H54 (cell line): ENCODE measurements at regions not wholly inside any gene's neighbourhood (a gene's known extent, or its start where the extent isn't known, plus 50 kb on each side); places are given as distances from the start of the nearest gene placed in this dataset.
"Not testable (repeated sequence)": the region's sequence is repeated elsewhere in the genome, so short reads cannot be mapped to it uniquely, and the experiment has no call there.

Experiments used
- DNase-seq: peaks from one replicate; pipeline ENCODE4 v3.0.0; 2011; ENCODE audit warnings: low spot score, mixed read lengths; ENCODE audit not compliant: insufficient read length
- FAIRE-seq: peaks from 3 replicates; lab custom pipeline; 2011; peaks lifted over from hg19 to GRCh38; lab: Jason Lieb, UNC
- POLR2A ChIP-seq: IDR thresholded peaks from 2 replicates; pipeline ENCODE4 v1.6.1; 2011; ENCODE audit warnings: low read depth, mild to moderate bottlenecking, low read length

DNA sequence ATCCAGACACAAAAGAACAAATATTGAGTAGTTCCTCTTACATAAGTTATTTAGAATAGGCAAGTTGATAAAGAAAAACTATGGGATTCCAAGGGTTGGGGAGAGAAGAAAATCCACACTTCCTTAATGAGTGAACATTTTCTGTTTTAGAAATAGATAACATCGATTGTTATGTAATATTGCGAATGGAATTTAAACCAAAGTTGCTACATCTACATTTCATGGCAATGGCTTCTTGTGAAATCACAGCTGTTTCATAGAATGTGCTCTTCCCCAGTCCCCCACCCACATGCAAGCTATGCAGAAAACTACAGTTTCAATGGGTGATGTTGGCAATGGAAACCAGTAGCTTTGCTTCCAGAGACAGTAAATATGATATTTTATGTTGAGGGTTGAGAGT lies 1639.5 kb downstream of the SI start:
- no peak for TF ChIP-seq POLR2A
- DNase-seq: no peak
- FAIRE-seq: no peak

GRCh38 chr3:163422671-163423070 lies 1655.6 kb downstream of the SI start:
- no peak for DNase-seq
- no peak for FAIRE-seq
- no peak for TF ChIP-seq POLR2A

GRCh38 chr3:163391407-163392181 lies 1686.7 kb downstream of the SI start:
- no peak for TF ChIP-seq POLR2A
- FAIRE-seq (no peak), DNase-seq (no peak)

- DNase-seq (no peak), FAIRE-seq (no peak)
- no peak for TF ChIP-seq POLR2A
Observed at GRCh38 chr3:163384383-163384782, 1693.9 kb downstream of the SI start.

GRCh38 chr3:163382183-163382582 lies 1696.1 kb downstream of the SI start:
- TF ChIP-seq POLR2A: no peak
- FAIRE-seq (no peak), DNase-seq (no peak)

DNA sequence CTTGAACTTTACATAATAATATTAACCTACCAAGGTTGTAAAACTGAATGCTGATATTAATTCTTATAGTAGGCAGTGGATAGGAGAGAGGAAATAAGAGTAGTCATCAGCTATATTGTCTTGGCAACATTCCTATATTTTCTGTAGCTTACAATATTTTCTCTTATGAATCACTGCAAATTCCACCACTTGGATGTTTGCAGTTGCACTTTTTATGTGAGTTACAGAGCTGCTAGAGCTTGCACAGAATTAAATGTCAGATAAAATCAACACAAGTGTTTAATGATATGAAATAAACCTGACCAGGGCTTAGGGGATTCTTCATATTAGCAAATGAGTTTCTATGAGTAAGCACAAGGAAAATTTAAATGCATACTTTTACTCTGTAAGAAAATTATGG lies 1710.1 kb downstream of the SI start:
- no peak for TF ChIP-seq POLR2A
- DNase-seq: peak; percentile 5
- peak; percentile 72 for FAIRE-seq

DNA sequence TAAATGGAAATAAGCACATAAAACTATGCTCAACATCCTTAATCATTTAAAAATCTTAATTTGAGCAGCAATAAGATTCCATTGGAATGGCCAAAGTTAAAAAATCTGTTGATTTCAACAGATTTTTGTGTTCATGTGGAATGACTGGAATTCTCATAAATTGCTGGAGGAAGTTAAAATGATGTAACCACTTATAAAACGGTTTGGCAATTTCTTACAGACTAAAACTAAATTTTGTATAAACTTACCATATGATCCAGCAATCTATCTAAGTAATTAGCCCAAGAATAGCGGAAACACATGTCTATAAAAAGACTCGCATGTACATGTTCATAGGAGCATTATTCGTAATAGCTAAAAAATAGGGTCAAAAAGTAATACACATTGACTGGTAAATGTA lies 1713.6 kb downstream of the SI start:
- DNase-seq: no peak
- no peak for FAIRE-seq
- no peak for TF ChIP-seq POLR2A

GRCh38 chr3:163362151-163362550 lies 1716.1 kb downstream of the SI start:
- TF ChIP-seq POLR2A: no peak
- FAIRE-seq (no peak), DNase-seq (no peak)

DNA sequence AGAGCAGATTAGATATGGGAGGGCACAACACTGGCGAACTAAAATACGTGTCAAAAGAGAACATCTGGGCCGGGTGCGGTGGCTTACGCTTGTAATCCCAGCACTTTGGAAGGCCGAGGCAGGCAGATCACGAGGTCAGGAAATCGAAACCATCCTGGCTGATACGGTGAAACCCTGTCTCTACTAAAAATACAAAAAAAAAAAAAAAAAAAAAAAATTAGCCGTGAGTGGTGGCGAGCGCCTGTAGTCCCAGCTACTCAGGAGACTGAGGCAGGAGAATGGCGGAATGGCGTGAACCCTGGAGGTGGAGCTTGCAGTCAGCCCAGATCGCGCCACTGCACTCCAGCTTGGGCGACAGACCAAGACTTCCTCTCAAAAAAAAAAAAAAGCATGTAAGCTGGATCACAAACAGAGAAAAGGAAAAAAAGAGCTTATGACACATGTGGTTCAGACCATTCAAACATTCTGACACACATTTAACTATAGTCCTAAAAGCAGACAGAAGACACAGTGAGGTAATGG lies 1716.9 kb downstream of the SI start:
- DNase-seq: not testable (repeated sequence)
- FAIRE-seq: peak; percentile 75

DNA sequence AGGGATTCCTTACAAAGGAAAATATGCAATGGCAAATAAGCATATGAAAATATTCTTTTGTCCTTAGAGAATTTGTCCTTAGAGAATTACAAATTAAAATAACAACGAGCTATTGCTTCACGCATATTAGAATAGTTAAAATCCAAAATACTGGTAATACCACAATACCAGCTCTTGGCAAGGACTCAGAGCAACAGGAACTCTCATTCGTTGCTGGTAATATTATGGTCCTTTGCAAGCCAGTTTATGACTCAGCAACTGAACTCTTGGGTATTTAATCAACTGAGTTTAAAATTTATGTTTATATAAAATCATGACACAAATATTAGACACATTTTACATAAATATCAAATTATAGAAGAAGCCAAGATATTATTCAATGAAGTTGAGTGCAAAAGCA lies 1730.4 kb downstream of the SI start:
- FAIRE-seq (no peak), DNase-seq (no peak)
- no peak for TF ChIP-seq POLR2A

- DNase-seq (no peak), FAIRE-seq (no peak)
- no peak for TF ChIP-seq POLR2A
Observed at GRCh38 chr3:163335429-163335828, 1742.9 kb downstream of the SI start.

- DNase-seq: no peak
- FAIRE-seq: no peak
- TF ChIP-seq POLR2A: no peak
Observed at GRCh38 chr3:163328680-163329079, 1749.6 kb downstream of the SI start.

GRCh38 chr3:163327086-163327485 lies 1751.2 kb downstream of the SI start:
- TF ChIP-seq POLR2A: no peak
- no peak for DNase-seq
- FAIRE-seq: no peak

DNA sequence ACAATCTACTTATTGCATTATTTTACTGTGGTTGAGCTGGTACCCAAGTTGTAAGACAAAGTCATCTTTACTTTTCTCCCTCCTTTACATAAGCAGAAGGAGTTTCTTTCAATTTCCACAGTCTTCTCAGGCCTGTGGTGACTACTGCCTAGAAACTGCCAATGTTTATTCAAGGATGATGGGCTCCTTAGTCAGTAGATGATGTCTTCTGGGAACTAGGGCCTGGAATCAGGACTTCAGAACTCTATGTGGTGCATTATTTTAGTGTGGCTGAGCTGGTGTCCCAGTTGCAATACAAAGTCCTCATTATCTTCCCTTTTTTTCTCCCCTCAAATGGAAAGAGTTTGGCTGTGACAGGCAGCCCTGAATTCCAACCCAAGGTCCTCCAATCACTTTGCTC lies 1762.5 kb downstream of the SI start:
- peak; percentile 2 for DNase-seq
- no peak for TF ChIP-seq POLR2A
- FAIRE-seq: peak; percentile 61

DNA sequence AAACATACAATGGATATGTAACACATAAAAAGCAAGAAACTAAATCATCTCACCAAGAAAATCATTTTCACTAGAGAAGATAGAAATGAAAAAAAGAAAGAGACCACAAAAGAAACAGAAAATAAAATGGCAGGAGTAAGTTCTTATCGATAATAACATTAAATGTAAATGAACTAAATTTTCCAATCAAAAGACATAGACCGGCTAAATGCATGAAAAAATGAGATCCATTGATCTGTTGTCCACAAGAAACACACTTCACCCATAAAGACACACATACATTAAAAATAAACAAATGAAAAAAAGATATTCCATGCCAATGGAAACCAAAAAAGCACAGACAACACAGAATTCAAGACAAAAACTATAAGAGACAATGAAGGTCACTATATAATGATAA lies 1771.9 kb downstream of the SI start:
- DNase-seq (no peak), FAIRE-seq (no peak)
- no peak for TF ChIP-seq POLR2A

GRCh38 chr3:163273694-163274093 lies 1777.1 kb downstream of the OTOL1 start:
- DNase-seq: no peak
- TF ChIP-seq POLR2A: no peak
- no peak for FAIRE-seq
